Renal cortex interstitium (tissue), 11 donors: ENCODE measurements at regions not wholly inside any gene's neighbourhood (a gene's known extent, or its start where the extent isn't known, plus 50 kb on each side); places are given as distances from the start of the nearest gene placed in this dataset.
"Not testable (repeated sequence)": the region's sequence is repeated elsewhere in the genome, so short reads cannot be mapped to it uniquely, and the experiment has no call there.

ENCODE experiments used
- DNase-seq, 11 donors: peaks; one replicate each; pipeline ENCODE4 v3.0.0-alpha.2; 2013; ENCODE audit warnings: low read depth in 9 of 11, low spot score in 4 of 11; ENCODE audit errors: extremely low read depth in 1 of 11

GRCh38 chr6:101098605-101099004 lies 217.5 kb upstream of the ASCC3 start:
- DNase-seq = not testable (repeated sequence)

GRCh38 chr6:101102702-101103101 lies 221.6 kb upstream of the ASCC3 start:
- no peak for DNase-seq

GRCh38 chr6:101108286-101108685 lies 227.2 kb upstream of the ASCC3 start:
- DNase-seq = no peak

- no peak for DNase-seq
Measured at GRCh38 chr6:101110814-101111213, 229.7 kb upstream of the ASCC3 start.

- peak in 1 of 11 donors; percentile 18 for DNase-seq
Measured at GRCh38 chr6:101113468-101114260, 232.5 kb upstream of the ASCC3 start.

GRCh38 chr6:101114703-101115102 lies 233.6 kb upstream of the ASCC3 start:
- peak; percentile 15 to 64 (median 40) for DNase-seq

- no peak for DNase-seq
Measured at GRCh38 chr6:101116337-101116736, 235.2 kb upstream of the ASCC3 start.

- DNase-seq = no peak
Measured at GRCh38 chr6:101117393-101118135, 236.4 kb upstream of the ASCC3 start.

- DNase-seq = no peak
Measured at GRCh38 chr6:101118136-101118396, 236.9 kb upstream of the ASCC3 start.

GRCh38 chr6:101120747-101121146 lies 239.6 kb upstream of the ASCC3 start:
- no peak for DNase-seq

- no peak for DNase-seq
Measured at GRCh38 chr6:101125380-101125971, 244.3 kb upstream of the ASCC3 start.

GRCh38 chr6:101126501-101126900 lies 245.4 kb upstream of the ASCC3 start:
- no peak for DNase-seq

GRCh38 chr6:101129851-101130250 lies 248.7 kb upstream of the ASCC3 start:
- DNase-seq = no peak

GRCh38 chr6:101146389-101146788 lies 247.1 kb upstream of the GRIK2 start:
- no peak for DNase-seq

- DNase-seq = no peak
Measured at GRCh38 chr6:101150226-101150625, 243.3 kb upstream of the GRIK2 start.

- DNase-seq = not testable (repeated sequence)
Measured at GRCh38 chr6:101157638-101158037, 235.9 kb upstream of the GRIK2 start.

- no peak for DNase-seq
Measured at GRCh38 chr6:101163611-101164010, 229.9 kb upstream of the GRIK2 start.

- DNase-seq = no peak
Measured at GRCh38 chr6:101167638-101168037, 225.9 kb upstream of the GRIK2 start.

GRCh38 chr6:101171049-101171448 lies 222.5 kb upstream of the GRIK2 start:
- DNase-seq = not testable (repeated sequence)

- DNase-seq = no peak
Measured at GRCh38 chr6:101178748-101179147, 214.8 kb upstream of the GRIK2 start.
